HCT116 (cell line): ENCODE measurements at regions not wholly inside any gene's neighbourhood (a gene's known extent, or its start where the extent isn't known, plus 50 kb on each side); places are given as distances from the start of the nearest gene placed in this dataset.

Experiments used
- ATAC-seq: fragments of 200-7000 bp; cut with Tn5 transposase; 2 replicates; pipeline ENCODE4 v1.9.1; 2020; ENCODE audit warnings: mild to moderate bottlenecking, moderate library complexity
- BruUV-seq: library from RNA; stranded (reverse); fragments of 400-500 nt; replicated peaks from 2 replicates; lab custom pipeline; 2021; lab: Mats Ljungman, UMichigan
- CTCF ChIA-PET: fragments of 300-600 bp; sonication (Branson Sonifier 250); formaldehyde crosslinking; loops from one replicate; lab custom pipeline; 2021; ENCODE audit warnings: antibody characterized with exemption; lab: Charles Lee
- POLR2A ChIA-PET: fragments of 300-600, 350-600 bp; sonication (Branson Sonifier 250); formaldehyde crosslinking; loops from one replicate; lab custom pipeline; 2021; ENCODE audit warnings: antibody characterized with exemption; lab: Charles Lee
- RAD21 ChIA-PET, 2 experiments: fragments of 300-600 bp; sonication (Branson Sonifier 250); formaldehyde crosslinking; loops; one replicate each; lab custom pipeline; 2023; ENCODE audit warnings: low total read pairs in 2 of 2; ENCODE audit not compliant: uncharacterized antibody in 2 of 2, unreplicated experiment in 2 of 2, low non-redundant PET in 1 of 2; lab: Charles Lee
- DNase-seq: peaks from one replicate; pipeline ENCODE4 v3.0.0-alpha.2; 2010; ENCODE audit warnings: low read depth, low spot score
- H2AFZ ChIP-seq: fragments of 200-600 bp; shearing (Covaris generic), sonication (generic); 2 replicates; pipeline ENCODE4 v1.6.1; 2017; ENCODE audit warnings: low read depth, mixed run types, mixed read lengths, antibody characterized with exemption, low read length; ENCODE audit not compliant: poor library complexity, severe bottlenecking
- H3K27ac ChIP-seq: 2 replicates; pipeline ENCODE4 v1.5.1; 2012; ENCODE audit warnings: low read depth, low read length
- H3K27me3 ChIP-seq: fragments of 200-600 bp; sonication (generic); 2 replicates; pipeline ENCODE4 v1.6.1; 2016; ENCODE audit warnings: mixed run types, low read length, mixed read lengths; ENCODE audit not compliant: insufficient read depth
- H3K36me3 ChIP-seq, 2 experiments: fragments of 200-500 bp in 1 of 2; fragments of 200-600 bp in 1 of 2; sonication (Bioruptor generic) in 1 of 2; sonication (generic) in 1 of 2; 2 replicates each; pipeline versions ENCODE4 v1.5.1 to v1.6.1; 2014 to 2016; ENCODE audit warnings: low read length in 2 of 2, inconsistent platforms in 1 of 2, mixed read lengths in 1 of 2, mixed run types in 1 of 2; ENCODE audit not compliant: insufficient read depth in 2 of 2, control insufficient read depth in 1 of 2
- H3K4me1 ChIP-seq, 2 experiments: fragments of 200-600 bp in 1 of 2; sonication (generic) in 1 of 2; 2 replicates each; pipeline versions ENCODE4 v1.5.1 to v1.6.1; 2012 to 2017; ENCODE audit warnings: low read length in 2 of 2, inconsistent platforms in 1 of 2, mild to moderate bottlenecking in 1 of 2, mixed read lengths in 1 of 2, mixed run types in 1 of 2, moderate library complexity in 1 of 2; ENCODE audit not compliant: insufficient read depth in 2 of 2, control insufficient read depth in 1 of 2
- H3K4me2 ChIP-seq: fragments of 200-600 bp; sonication (generic); 2 replicates; pipeline ENCODE4 v1.6.1; 2017; ENCODE audit warnings: mixed run types, low read length, mixed read lengths
- H3K4me3 ChIP-seq, 2 experiments: fragments of 200-600 bp in 1 of 2; sonication (generic) in 1 of 2; replicated peaks in 1 of 2; 2 replicates each; pipeline ENCODE4 v1.5.1; 2011 to 2016; ENCODE audit warnings: low read length in 2 of 2, control low read depth in 1 of 2, low read depth in 1 of 2, mild to moderate bottlenecking in 1 of 2, mixed read lengths in 1 of 2, mixed run types in 1 of 2
- H3K79me2 ChIP-seq: fragments of 200-600 bp; sonication (generic); 2 replicates; pipeline ENCODE4 v1.6.1; 2017; ENCODE audit warnings: mild to moderate bottlenecking, mixed run types, low read length, moderate library complexity, mixed read lengths; ENCODE audit not compliant: insufficient read depth
- H3K9ac ChIP-seq: fragments of 200-600 bp; sonication (generic); 2 replicates; pipeline ENCODE4 v1.6.1; 2016; ENCODE audit warnings: low read length, mixed read lengths
- H3K9me2 ChIP-seq: fragments of 200-600 bp; sonication (generic), shearing (Covaris generic); 2 replicates; pipeline ENCODE4 v1.6.1; 2017; ENCODE audit warnings: mixed run types, mild to moderate bottlenecking, moderate library complexity; ENCODE audit not compliant: insufficient read depth
- H3K9me3 ChIP-seq, 2 experiments: fragments of 200-500 bp in 1 of 2; fragments of 200-600 bp in 1 of 2; sonication (Bioruptor generic) in 1 of 2; sonication (generic) in 1 of 2; 2 replicates each; pipeline ENCODE4 v1.6.1; 2014 to 2017; ENCODE audit warnings: low read length in 2 of 2, mixed read lengths in 2 of 2, inconsistent platforms in 1 of 2, low read depth in 1 of 2, mild to moderate bottlenecking in 1 of 2, mixed run types in 1 of 2, moderate library complexity in 1 of 2; ENCODE audit not compliant: control insufficient read depth in 1 of 2, insufficient read depth in 1 of 2
- H4K20me1 ChIP-seq: fragments of 200-600 bp; sonication (generic), shearing (Covaris generic); 2 replicates; pipeline ENCODE4 v1.6.1; 2017; ENCODE audit warnings: mixed run types, mild to moderate bottlenecking, moderate library complexity; ENCODE audit not compliant: insufficient read depth
- CBX3 ChIP-seq: IDR thresholded peaks from 2 replicates; pipeline ENCODE4 v1.6.1; 2012; ENCODE audit warnings: low read depth
- CEBPB ChIP-seq: IDR thresholded peaks from 2 replicates; pipeline ENCODE4 v1.6.1; 2012; ENCODE audit warnings: low read depth
- ELF1 ChIP-seq: IDR thresholded peaks from 2 replicates; pipeline ENCODE4 v1.6.1; 2012; ENCODE audit warnings: low read depth, borderline replicate concordance
- EZH2 ChIP-seq: fragments of 200-600 bp; sonication (generic); IDR thresholded peaks from 2 replicates; pipeline ENCODE4 v1.6.1; 2017; ENCODE audit warnings: antibody characterized with exemption, mixed run types
- EZH2phosphoT487 ChIP-seq: fragments of 200-600 bp; IDR thresholded peaks from 2 replicates; pipeline ENCODE4 v1.6.1; 2018; ENCODE audit warnings: antibody characterized with exemption, borderline replicate concordance
- FOSL1 ChIP-seq: IDR thresholded peaks from 2 replicates; pipeline ENCODE4 v1.6.1; 2012; ENCODE audit warnings: low read depth
- JUND ChIP-seq: IDR thresholded peaks from 2 replicates; pipeline ENCODE4 v1.6.1; 2012
- POLR2A ChIP-seq: IDR thresholded peaks from 2 replicates; pipeline ENCODE4 v1.7.0; 2011; ENCODE audit warnings: borderline replicate concordance; ENCODE audit not compliant: insufficient read depth, insufficient read length; ENCODE audit errors: extremely low read depth
- RAD21 ChIP-seq: IDR thresholded peaks from 2 replicates; pipeline ENCODE4 v1.6.1; 2012; ENCODE audit warnings: low read depth, mild to moderate bottlenecking
- REST ChIP-seq: IDR thresholded peaks from 2 replicates; pipeline ENCODE4 v1.6.1; 2012; ENCODE audit warnings: low read depth
- SIN3A ChIP-seq: IDR thresholded peaks from 2 replicates; pipeline ENCODE4 v1.6.1; 2012; ENCODE audit warnings: low read depth
- SP1 ChIP-seq: IDR thresholded peaks from 2 replicates; pipeline ENCODE4 v1.6.1; 2012; ENCODE audit warnings: low read depth
- SRF ChIP-seq: IDR thresholded peaks from 2 replicates; pipeline ENCODE4 v1.6.1; 2012; ENCODE audit warnings: low read depth
- TCF7L2 ChIP-seq: IDR thresholded peaks from 2 replicates; pipeline ENCODE4 v1.7.0; 2011; ENCODE audit warnings: borderline replicate concordance, inconsistent platforms; ENCODE audit not compliant: insufficient read depth, insufficient read length; ENCODE audit errors: extremely low read depth
- YY1 ChIP-seq: IDR thresholded peaks from 2 replicates; pipeline ENCODE4 v1.6.1; 2011; ENCODE audit warnings: low read length, low read depth, moderate library complexity, mild to moderate bottlenecking; ENCODE audit not compliant: insufficient replicate concordance; ENCODE audit errors: extremely low read depth
- ZBTB33 ChIP-seq: IDR thresholded peaks from 2 replicates; pipeline ENCODE4 v1.6.1; 2011; ENCODE audit warnings: mild to moderate bottlenecking, low read length, moderate library complexity; ENCODE audit not compliant: insufficient replicate concordance; ENCODE audit errors: extremely low read depth
- ZFX ChIP-seq: fragments of 450-650 bp; IDR thresholded peaks from 2 replicates; pipeline ENCODE4 v1.6.1; 2017
- ZNF274 ChIP-seq: fragments of 200-500 bp; sonication (Bioruptor generic); IDR thresholded peaks from 2 replicates; pipeline ENCODE4 v1.6.1; 2014; ENCODE audit warnings: mild to moderate bottlenecking, low read depth, low read length, inconsistent platforms
- intact Hi-C: fragments of 100-400 bp; cut with micrococcal nuclease; formaldehyde crosslinking; loops from 2 replicates; pipeline ENCODE4 v1.10.0; 2022
- TF ChIP-seq, protein P1 (sequence below): IDR thresholded peaks from 2 replicates; pipeline ENCODE4 v1.6.1; 2012

DNA sequence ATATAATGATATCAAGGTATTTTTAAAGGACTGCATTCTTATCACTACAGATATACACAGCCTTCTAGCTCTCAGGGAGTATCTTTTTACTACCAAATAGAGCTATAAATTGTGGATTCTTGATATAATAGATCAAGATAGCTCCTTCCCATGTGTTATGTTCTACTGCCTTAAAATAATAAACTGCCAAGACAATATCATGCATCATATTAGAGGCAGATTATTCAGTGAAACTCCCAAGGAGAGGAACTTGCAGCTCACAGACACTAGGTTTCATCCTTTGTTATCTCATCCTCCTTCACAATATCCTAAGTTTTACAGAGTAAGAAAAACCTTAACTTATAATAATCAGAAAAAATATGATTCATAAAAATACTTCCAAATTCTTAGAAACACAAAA, 802.8 kb downstream of the DIAPH3 start:
- Histone ChIP-seq H3K9me3 (no peaks in the 10 kb centered on the region), H3K36me3 (no peaks in the 10 kb centered on the region), H3K79me2 (no peaks in the 10 kb centered on the region), H4K20me1 (no peaks in the 10 kb centered on the region), H3K4me3 (no peak overlapping the region), H3K9me2 (no peaks in the 10 kb centered on the region), H3K27ac (no peak overlapping the region), H3K9ac (no peak overlapping the region), H3K27me3 (no peaks in the 10 kb centered on the region), H3K4me1 (no peaks in the 10 kb centered on the region), H3K4me2 (no peak overlapping the region), H2AFZ (no peak overlapping the region)
- ChIA-PET CTCF (no interaction called here), POLR2A (no interaction called here), RAD21 (no interaction called here)
- ATAC-seq, result no peak
- no peak for DNase-seq
- no TSS peak for BruUV-seq
- intact Hi-C loops, result no loop called here
- TF ChIP-seq TCF7L2 (no peak), EZH2 (no peak), CEBPB (no peak), REST (no peak), ZBTB33 (no peak), JUND (no peak), POLR2A (no peak), SIN3A (no peak), CBX3 (no peak), YY1 (no peak), RAD21 (no peak), FOSL1 (no peak), ZFX (no peak), SRF (no peak), EZH2phosphoT487 (no peak), ELF1 (no peak), ZNF274 (no peak), SP1 (no peak)
- TF ChIP-seq, protein P1, sequence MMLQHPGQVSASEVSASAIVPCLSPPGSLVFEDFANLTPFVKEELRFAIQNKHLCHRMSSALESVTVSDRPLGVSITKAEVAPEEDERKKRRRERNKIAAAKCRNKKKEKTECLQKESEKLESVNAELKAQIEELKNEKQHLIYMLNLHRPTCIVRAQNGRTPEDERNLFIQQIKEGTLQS, result no peak
